GM21619 (cell line): ENCODE measurements at regions not wholly inside any gene's neighbourhood (a gene's known extent, or its start where the extent isn't known, plus 50 kb on each side); places are given as distances from the start of the nearest gene placed in this dataset.
A peak's percentile ranks its signal among the peaks of the same experiment; 100 is the strongest.

Source experiments
- ATAC-seq: cut with Tn5 transposase; IDR thresholded peaks from one replicate; pipeline ENCODE4 v1.9.1; 2021; ENCODE audit not compliant: unreplicated experiment

DNA sequence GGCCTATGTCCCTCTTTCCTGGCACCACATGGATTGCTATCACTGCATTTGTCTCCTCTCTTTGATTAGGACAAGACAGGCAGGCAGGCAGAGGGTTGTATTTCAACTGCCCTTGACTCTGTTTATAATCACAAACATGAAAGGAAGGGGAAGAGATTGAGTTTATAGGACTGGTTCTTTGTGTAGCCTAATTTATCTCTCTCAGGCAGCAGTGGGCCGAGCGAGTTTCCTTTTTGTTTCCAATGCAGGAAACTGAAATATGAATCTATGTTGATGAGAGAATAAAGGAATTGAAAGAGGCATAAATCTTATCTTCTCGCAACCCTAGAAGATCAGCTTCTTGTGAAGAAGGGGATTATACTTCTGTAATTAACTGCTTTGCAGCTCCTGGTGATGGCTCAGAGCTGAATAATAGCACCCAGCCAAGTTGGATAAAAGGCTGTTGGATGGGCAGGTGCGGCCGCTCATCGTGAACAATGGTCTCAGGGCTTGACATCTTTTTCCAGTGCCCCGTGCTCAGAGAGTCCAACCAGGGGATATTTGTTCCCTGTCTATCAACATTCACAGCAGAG, 80.6 kb upstream of the SYT13 start:
- ATAC-seq, result no peak

DNA sequence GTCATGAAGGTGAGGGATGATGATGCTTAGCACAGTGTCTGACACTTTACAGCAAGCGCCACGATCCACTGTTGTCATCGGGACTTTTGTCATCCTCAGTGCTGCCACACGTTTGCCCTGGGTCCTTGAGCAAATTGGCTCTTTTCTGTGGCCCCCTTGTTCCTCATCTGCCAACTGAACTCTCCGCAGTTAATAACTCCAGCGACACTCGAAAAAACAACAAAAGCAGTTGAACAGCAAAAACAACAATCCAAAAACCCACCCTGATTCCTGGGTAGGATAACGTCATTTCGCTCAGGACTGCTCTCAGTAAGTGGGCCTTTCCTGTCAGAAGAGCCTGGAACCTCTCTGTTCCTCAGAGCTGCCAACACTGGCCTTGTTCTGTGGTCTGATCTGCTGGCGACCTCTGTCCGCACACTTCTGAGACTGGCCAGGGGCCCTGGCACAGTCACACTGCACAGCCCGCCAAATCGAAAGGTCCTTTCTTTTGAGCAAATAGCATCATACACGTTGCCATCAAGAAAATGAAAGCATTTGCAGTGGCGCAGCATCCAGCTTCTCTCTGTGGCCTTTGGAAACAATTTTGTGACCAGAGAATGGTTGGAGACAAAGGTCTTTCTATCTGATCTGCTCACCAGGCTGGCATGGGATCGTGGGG, 79.9 kb upstream of the SYT13 start:
- ATAC-seq, result no peak

DNA sequence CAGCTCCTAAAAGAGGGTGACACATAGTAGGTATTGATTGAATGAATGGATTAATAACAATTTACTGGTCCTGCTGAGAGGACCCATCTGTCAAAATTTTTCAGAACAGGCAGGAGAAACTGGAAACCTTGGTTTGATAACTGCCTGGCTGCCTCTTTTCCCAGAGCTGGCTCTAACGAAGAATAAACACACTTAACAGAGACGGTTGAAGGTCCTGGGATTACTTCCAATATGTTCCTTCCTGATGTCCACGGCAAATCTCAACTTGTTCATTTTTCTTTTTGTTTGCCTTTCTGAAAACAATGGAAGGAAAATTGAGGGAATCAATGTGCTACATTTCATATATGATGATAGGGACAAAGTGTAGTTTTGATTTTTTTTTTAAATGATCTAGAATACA, 76.5 kb upstream of the SYT13 start:
- ATAC-seq, result no peak

DNA sequence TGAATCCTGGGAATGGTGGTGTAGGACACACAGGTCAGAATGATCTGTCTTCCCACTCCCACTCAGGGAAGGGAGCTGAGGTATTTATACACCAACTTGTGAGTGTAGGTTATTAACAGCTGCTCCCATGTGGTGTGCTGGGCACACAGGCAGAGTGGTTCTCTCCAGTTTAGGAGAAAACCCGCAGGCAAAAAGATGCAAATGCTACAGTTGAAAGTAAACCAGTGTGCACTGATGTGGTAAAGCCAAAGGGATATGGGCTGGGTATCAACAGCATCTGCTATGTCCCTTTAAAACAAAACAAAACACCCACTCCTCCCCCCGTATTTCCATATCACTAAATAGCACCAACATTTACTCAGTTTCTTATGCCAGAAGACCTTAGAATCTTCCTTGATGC, 75.4 kb upstream of the SYT13 start:
- ATAC-seq, result no peak

DNA sequence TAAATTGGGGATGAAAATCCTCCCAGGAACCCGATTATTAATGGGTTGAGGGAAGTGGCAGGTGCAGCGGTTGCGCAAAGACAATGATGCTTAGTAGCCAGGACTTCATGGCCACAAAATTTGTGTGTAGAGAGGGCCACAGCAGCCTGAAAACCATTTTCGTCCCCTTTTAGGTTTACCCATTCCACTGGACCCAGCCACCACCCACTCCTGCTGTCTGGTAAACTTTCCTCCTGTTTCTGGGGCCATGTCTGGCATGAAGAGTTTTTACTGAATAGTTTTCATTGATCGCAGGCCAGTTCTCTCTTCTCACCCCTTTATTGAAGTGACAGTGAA, 69.5 kb upstream of the SYT13 start:
- no peak for ATAC-seq

DNA sequence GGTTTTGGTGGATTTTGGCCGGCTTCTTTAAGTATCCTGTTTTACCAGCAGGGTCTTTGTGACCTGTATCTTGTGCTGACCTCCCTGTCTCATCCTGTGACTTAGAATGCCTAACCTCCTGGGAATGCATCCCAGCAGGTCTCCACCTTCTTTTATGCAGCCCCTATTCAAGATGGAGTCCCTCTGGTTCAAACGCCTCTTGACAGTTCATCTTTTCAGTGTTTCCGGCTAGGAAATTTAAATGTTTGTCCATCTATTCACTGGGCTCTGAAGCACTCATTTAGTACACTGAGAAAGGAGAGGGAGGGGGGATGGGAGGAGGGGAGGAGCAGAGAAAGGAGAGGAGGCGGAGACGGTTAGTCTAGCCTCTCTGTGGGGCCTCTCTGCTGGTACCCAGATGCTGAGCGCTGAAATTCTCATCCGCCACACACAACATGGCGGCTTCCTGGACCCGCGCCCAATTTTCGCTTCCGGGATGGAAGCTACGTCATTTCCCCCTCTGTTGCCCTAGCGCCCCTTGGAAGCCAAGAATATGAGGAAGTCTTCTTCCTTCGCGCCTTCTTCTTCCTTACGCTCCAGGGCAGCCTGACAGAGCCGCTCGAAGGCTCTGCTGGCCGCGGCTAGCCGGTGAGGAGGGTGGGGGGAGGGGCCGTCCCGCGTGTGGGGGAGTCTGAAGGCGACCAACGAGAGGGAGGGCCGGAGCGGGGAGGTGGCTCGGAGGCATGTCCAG, 69.0 kb upstream of the SYT13 start:
- ATAC-seq, result peak; percentile 99

DNA sequence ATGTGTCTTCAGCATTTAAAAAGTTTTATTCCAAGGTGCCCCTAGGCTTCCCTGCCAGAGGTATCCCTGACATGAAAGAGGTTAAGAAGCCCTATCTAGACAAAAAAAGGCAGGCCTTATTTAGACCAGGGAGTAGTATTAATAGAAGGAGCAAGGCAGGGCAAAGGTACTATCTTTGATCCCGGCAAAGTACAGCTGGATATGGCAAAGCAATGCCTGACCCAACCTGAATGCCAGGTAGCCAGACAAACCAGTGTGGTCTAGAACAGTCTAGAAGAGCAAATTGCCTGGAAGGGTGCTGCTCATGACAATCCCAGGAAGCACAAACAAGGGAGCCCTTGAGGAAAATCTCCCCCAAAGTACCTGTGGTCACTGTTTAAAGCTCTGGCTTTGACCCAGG, 62.6 kb upstream of the SYT13 start:
- no peak for ATAC-seq

DNA sequence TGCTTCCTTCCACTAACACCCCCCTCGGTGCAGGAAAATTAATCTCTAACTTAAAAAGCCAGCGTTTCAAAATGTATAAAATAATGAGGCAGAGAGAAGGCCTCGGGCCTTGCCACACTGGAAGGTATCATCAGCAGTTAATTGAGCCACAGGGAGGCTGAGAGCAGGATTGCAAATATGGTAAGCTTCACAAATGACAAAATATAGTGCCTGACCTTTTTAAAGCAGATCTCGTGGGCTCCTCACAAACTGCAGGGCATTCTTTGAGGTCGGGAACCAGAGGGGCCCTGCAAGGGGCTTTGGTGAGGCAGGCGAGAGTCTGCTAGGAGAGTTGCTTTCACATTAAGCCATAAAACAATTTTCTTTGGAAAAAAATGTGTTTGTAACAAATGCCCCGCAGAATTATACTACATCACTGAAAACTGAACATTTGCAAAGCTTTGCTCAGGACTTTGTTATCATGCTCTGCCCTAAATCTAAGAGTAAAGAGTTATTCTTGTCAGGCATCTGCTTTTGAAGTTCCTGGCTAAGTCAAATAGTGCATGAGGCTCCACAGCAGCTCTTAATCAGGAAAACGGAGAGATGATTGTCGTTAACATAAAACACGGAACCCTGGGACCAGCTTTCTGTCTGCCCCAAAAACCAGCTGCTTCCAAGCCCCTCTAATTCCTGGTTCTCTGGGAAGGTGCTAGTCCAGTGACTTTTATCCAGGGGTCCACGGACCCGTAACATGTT, 61.4 kb upstream of the SYT13 start:
- ATAC-seq, result no peak

DNA sequence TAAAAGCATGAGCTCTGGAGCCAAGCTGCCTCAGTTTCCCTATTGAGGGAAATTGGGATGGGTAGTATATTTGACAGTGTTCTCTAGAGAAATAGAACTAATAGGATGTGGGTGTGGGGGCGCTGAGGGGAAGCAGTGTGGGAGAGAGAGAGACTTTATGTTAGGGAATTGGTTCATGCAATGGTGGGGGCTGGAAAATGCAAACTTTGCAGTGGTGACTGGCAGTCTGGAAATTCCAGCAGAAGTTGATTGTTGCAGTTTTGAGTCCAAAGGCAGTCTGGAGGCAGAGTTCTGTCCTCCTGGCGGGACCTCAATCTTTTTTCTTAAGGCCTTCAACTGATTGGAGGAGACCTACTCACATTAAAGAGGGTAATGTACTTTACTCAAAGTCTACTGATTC, 59.4 kb upstream of the SYT13 start:
- no peak for ATAC-seq

DNA sequence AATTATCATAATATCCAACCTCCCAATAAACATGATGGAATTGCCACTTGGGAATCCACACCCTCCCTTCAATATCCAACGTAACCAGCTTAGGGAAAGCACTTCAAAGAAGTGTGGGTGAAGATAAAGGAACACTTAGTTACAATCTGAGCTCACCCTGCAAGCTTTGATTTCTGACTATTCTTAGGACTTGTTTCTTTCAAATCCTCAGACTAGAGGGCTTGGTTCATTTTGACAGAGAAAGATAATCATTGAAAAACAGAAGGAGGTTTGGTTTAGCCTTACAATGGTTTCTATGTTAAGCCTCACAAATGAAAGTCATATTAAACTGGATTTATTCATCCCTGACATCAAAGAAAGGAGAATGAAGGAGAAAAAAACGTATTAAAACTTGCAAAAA, 57.9 kb upstream of the SYT13 start:
- no peak for ATAC-seq

DNA sequence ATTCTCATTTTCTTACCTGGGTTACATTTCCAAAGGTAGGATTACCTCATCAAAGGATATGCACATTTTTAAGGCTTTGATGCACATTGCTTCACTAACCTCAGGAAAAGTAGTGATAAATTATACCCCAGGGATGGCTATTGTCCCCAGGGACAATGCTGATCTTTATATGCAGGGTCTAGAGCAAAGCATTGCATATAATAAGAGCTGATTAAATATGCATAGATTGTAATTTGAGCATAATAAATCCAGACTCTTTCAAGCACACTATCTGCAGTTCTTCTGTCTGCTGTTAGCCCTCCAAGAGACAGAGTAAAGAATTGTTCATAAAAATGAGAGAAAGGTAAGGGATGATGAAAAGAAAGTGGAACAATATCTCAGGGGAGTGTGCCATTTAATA, 57.3 kb upstream of the SYT13 start:
- no peak for ATAC-seq

DNA sequence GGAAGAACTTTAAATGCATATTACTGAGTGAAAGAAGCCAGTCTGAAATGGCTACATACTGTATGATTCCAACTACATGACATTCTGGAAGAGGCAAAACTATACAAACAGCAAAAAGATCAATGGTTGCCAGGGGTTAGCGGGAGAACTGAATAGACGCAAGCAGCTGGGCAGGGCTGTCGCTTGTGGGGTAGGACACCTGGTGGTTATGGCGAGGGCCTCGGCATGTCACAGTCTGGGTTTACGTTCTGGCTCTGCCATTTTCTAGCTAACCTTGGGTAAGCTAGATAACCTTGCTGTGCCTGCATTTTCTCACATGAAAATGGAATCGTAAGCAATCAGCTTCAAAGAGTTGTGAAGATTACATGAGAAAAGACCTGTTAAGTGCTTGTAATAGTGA, 55.2 kb upstream of the SYT13 start:
- ATAC-seq, result no peak

DNA sequence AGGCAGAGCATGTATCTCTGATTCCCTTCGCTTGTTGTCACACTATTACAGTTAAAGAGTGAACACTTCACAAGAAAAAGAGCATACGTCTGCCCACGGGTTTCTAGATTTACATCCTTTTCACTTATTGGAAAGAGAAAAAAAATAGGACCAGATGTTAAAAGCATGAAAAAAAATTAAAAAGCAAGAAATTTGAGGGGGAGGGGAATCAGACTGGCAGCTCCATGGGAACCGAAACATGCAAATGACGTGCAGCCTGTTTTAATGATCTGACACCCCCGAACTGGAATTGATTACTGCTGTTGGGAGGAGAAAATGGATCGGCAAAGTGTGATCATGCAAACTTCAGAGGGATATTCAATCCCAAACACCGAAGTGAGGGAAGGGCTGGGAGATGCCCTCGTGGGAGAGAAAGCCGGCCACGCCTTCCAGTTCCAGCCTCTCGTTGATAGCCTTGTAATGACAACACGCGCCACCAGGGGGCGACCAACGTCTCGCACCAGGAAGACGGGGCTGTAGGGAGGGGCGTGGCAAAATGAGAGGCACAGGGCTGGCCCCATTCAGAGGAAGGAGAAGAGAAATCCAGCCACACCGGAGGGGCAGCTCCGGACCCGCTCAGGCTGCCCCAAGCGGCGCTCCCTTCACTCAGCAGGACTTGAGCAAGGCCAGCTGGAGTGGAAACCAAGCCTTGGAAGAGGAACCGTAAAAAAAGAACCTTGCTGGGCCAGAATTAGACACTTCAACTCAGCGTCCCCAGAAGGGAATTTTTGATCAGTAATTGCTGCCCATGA, 53.8 kb upstream of the SYT13 start:
- ATAC-seq, result peak; percentile 97

DNA sequence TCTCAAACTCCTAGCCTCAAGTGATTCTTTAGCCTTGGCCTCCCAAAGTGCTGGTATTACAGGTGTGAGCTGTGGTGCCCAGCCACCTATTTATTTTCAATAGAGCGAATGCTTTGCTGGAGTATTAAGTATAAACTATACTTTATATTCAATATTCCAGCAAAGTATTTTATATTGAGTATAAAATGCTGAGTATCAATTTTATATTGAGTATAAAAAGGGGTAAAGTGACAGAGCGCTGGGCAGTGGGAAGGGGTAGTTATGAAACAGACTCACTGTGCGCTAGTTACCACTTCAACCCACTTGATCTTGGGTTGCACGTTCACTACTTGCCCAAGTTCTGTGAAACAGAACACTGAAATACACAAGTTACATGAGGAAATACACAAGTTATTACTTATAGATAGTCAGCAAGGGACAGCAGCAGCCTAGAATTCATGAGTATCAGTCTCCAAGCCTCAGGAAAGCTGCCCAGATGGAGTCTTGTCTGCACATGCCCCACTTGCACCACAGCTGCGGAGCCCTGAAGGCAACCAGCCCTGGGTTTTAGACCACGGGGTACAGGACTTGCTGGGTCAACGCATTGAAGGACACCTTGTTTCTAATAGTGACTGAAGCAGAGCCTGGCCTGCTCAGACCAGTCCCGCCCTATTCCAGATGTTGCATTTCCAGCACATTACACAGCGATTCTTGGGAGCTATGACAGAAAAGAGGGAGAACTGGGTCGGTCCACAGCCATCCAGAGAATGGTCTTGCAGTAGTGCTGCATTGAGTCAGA, 51.6 kb upstream of the SYT13 start:
- ATAC-seq, result no peak

DNA sequence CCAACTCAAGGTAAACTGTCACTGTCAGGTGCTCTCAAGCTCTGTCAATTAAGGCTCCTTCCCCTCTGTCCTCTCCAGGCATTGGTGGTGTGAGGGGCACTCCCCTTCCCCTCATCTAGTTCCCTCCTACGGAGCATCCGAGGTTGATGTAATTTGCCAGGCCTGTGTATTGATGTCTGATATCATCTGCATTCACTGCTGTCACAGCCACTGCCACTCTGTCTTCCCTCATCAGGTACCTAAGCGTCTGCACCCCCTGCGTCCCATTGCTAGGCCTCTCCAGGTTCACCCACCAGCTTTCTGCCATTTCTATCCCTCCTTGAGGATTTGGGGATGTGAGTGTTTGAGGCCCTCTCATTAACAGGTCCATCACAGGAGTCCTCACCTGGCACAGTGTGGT, 50.0 kb upstream of the SYT13 start:
- no peak for ATAC-seq
